SK-N-SH (cell line): ENCODE measurements at regions not wholly inside any gene's neighbourhood (a gene's known extent, or its start where the extent isn't known, plus 50 kb on each side); places are given as distances from the start of the nearest gene placed in this dataset.

Experiments used
- CTCF ChIP-seq: fragments of 200-600 bp; sonication (generic); IDR thresholded peaks from 2 replicates; pipeline ENCODE4 v1.6.1; 2017; ENCODE audit warnings: antibody characterized with exemption, mild to moderate bottlenecking, moderate library complexity
- EZH2phosphoT487 ChIP-seq: fragments of 200-600 bp; sonication (generic); IDR thresholded peaks from 2 replicates; pipeline ENCODE4 v1.6.1; 2017; ENCODE audit warnings: low read depth, mixed run types, mild to moderate bottlenecking, antibody characterized with exemption, moderate library complexity, borderline replicate concordance
- POLR2AphosphoS5 ChIP-seq: IDR thresholded peaks from 2 replicates; pipeline ENCODE4 v1.6.1; 2012; ENCODE audit warnings: low read depth, low read length
- RAD21 ChIP-seq: IDR thresholded peaks from 2 replicates; pipeline ENCODE4 v1.6.1; 2012; ENCODE audit warnings: mild to moderate bottlenecking, low read length
- RFX5 ChIP-seq: IDR thresholded peaks from 2 replicates; pipeline ENCODE4 v1.6.1; 2012; ENCODE audit warnings: mild to moderate bottlenecking, improper control_type of control experiment, low read length
- SIN3A ChIP-seq: IDR thresholded peaks from 2 replicates; pipeline ENCODE4 v1.6.1; 2012; ENCODE audit warnings: low read depth, mild to moderate bottlenecking, low read length, moderate library complexity, borderline replicate concordance
- YY1 ChIP-seq: IDR thresholded peaks from 2 replicates; pipeline ENCODE4 v1.4.0; 2012; ENCODE audit warnings: low read depth, mild to moderate bottlenecking

GRCh38 chr14:105924951-105925591, 398.7 kb downstream of the TMEM121 start:
- no peak for TF ChIP-seq POLR2AphosphoS5
- TF ChIP-seq RAD21: no peak
- TF ChIP-seq EZH2phosphoT487: no peak
- no peak for TF ChIP-seq RFX5
- TF ChIP-seq CTCF: no peak
- no peak for TF ChIP-seq SIN3A
- TF ChIP-seq YY1: no peak
